Lung (tissue), 11 donors: ENCODE measurements at regions not wholly inside any gene's neighbourhood (a gene's known extent, or its start where the extent isn't known, plus 50 kb on each side); places are given as distances from the start of the nearest gene placed in this dataset.

ENCODE experiments used
- ATAC-seq: fragments of 200-7000 bp; cut with Tn5 transposase; one replicate; pipeline ENCODE4 v1.9.1; 2020; ENCODE audit warnings: moderate number of reproducible peaks; ENCODE audit not compliant: insufficient read depth, low FRiP score
- DNase-seq, 3 donors: peaks; one replicate each; pipeline ENCODE4 v3.0.0-alpha.2; 2013 to 2017
- H3K27ac ChIP-seq, 2 donors: one replicate each; pipeline ENCODE4 v1.5.1; 2013; ENCODE audit warnings: mild to moderate bottlenecking in 2 of 2, moderate library complexity in 2 of 2, control low read depth in 1 of 2, inconsistent platforms in 1 of 2, low read depth in 1 of 2, low read length in 1 of 2
- H3K27me3 ChIP-seq, 3 donors: one replicate each; pipeline ENCODE4 v1.5.1; 2013; ENCODE audit warnings: low read length in 2 of 3; ENCODE audit not compliant: control insufficient read depth in 3 of 3, insufficient read depth in 3 of 3
- H3K36me3 ChIP-seq, 4 donors: one replicate each; pipeline ENCODE4 v1.5.1; 2013; ENCODE audit warnings: low read length in 4 of 4, mild to moderate bottlenecking in 1 of 4, moderate library complexity in 1 of 4; ENCODE audit not compliant: control insufficient read depth in 4 of 4, insufficient read depth in 4 of 4
- H3K4me1 ChIP-seq, 5 donors: one replicate each; pipeline ENCODE4 v1.5.1; 2013; ENCODE audit warnings: low read length in 5 of 5, mild to moderate bottlenecking in 2 of 5, moderate library complexity in 1 of 5; ENCODE audit not compliant: control insufficient read depth in 5 of 5, insufficient read depth in 5 of 5
- H3K4me3 ChIP-seq: one replicate; pipeline ENCODE4 v1.5.1; 2013; ENCODE audit warnings: mild to moderate bottlenecking, control low read depth, moderate library complexity
- H3K9ac ChIP-seq, 2 donors: one replicate each; pipeline ENCODE4 v1.5.1; 2013; ENCODE audit warnings: low read length in 2 of 2, control low read depth in 1 of 2; ENCODE audit not compliant: insufficient read depth in 1 of 2
- H3K9me3 ChIP-seq, 4 donors: one replicate each; pipeline ENCODE4 v1.5.1; 2013; ENCODE audit warnings: low read length in 3 of 4, mild to moderate bottlenecking in 1 of 4, moderate library complexity in 1 of 4; ENCODE audit not compliant: control insufficient read depth in 4 of 4, insufficient read depth in 3 of 4
- CTCF ChIP-seq: IDR thresholded peaks from 2 replicates; pipeline ENCODE4 v1.5.1; 2012; ENCODE audit warnings: mild to moderate bottlenecking; ENCODE audit errors: control extremely low read depth, extremely low read depth
- WGBS, 2 donors: extraction: QIAGEN DNeasy Blood & Tissue Kit; methylation state at CpG; one replicate each; pipeline ENCODE4 v1.1.7; 2013; 5-methylcytosine and 5-hydroxymethylcytosine counted together
- donor health status: control.
- donor health status: control.
- donor health status: Bipolar disorder and iron deficiency.
- donor health status: healthy.
- donor health status: DM: yes; HTN: yes; CAD: no.

GRCh38 chr2:494853-495252, 182.4 kb downstream of the TMEM18 start:
- Histone ChIP-seq H3K9ac (no peak overlapping the region), H3K4me1 (no peaks in the 10 kb centered on the region), H3K36me3 (no peaks in the 10 kb centered on the region), H3K9me3 (peaks cover 0 to 3% (median 0%) of the 10 kb centered on the region in 4 donors), H3K27ac (no peak overlapping the region), H3K4me3 (no peak overlapping the region), H3K27me3 (no peaks in the 10 kb centered on the region)
- DNase-seq (no peak), ATAC-seq (no peak)
- WGBS, 2 donors = 87 to 91% methylated on average over 13 of the region's 13 CpGs
- TF ChIP-seq CTCF = no peak

- ATAC-seq (no peak), DNase-seq (no peak)
- H3K9ac ChIP-seq = no peak overlapping the region
- H3K4me3 ChIP-seq = no peak overlapping the region
- no peak overlapping the region for H3K27ac ChIP-seq
- no peaks in the 10 kb centered on the region for H3K36me3 ChIP-seq
- no peaks in the 10 kb centered on the region for H3K27me3 ChIP-seq
- TF ChIP-seq CTCF = no peak
- no peaks in the 10 kb centered on the region for H3K4me1 ChIP-seq
- WGBS, 2 donors = 90 to 92% methylated on average over 4 of the region's 4 CpGs
- no peaks in the 10 kb centered on the region for H3K9me3 ChIP-seq
Measured at GRCh38 chr2:493228-493627, 184.0 kb downstream of the TMEM18 start.

- Histone ChIP-seq H3K9ac (no peak overlapping the region), H3K27me3 (no peaks in the 10 kb centered on the region), H3K4me1 (no peaks in the 10 kb centered on the region), H3K9me3 (no peaks in the 10 kb centered on the region), H3K36me3 (no peaks in the 10 kb centered on the region), H3K4me3 (no peak overlapping the region), H3K27ac (no peak overlapping the region)
- no peak for TF ChIP-seq CTCF
- ATAC-seq (no peak), DNase-seq (no peak)
- 81 to 87% methylated on average over 14 of the region's 14 CpGs for WGBS, 2 donors
Measured at GRCh38 chr2:492178-492577, 185.0 kb downstream of the TMEM18 start.

GRCh38 chr2:489838-490237, 187.4 kb downstream of the TMEM18 start:
- Histone ChIP-seq H3K9ac (no peak overlapping the region), H3K27ac (no peak overlapping the region), H3K9me3 (no peaks in the 10 kb centered on the region), H3K4me3 (no peak overlapping the region), H3K27me3 (no peaks in the 10 kb centered on the region), H3K4me1 (no peaks in the 10 kb centered on the region), H3K36me3 (no peaks in the 10 kb centered on the region)
- DNase-seq = no peak
- WGBS, 2 donors = 89 to 93% methylated on average over 12 of the region's 12 CpGs
- TF ChIP-seq CTCF = no peak
- ATAC-seq = no peak
